Skeletal muscle satellite cell (primary cell): ENCODE measurements at regions not wholly inside any gene's neighbourhood (a gene's known extent, or its start where the extent isn't known, plus 50 kb on each side); places are given as distances from the start of the nearest gene placed in this dataset.

Experiments
- H3K27me3 ChIP-seq: 2 replicates; pipeline ENCODE4 v1.7.0; 2013; ENCODE audit warnings: low read length; ENCODE audit not compliant: control insufficient read depth, insufficient read depth
- H3K36me3 ChIP-seq: 2 replicates; pipeline ENCODE4 v1.7.0; 2013; ENCODE audit warnings: mild to moderate bottlenecking, control low read depth, low read length; ENCODE audit not compliant: insufficient read depth
- H3K4me1 ChIP-seq: 2 replicates; pipeline ENCODE4 v1.7.0; 2013; ENCODE audit warnings: low read length; ENCODE audit not compliant: control insufficient read depth, insufficient read depth
- H3K4me2 ChIP-seq: 2 replicates; pipeline ENCODE4 v1.7.0; 2013; ENCODE audit warnings: mild to moderate bottlenecking, low read length
- H3K4me3 ChIP-seq: 2 replicates; pipeline ENCODE4 v1.7.0; 2013; ENCODE audit warnings: low read length
- H3K9ac ChIP-seq: 2 replicates; pipeline ENCODE4 v1.7.0; 2013; ENCODE audit warnings: mild to moderate bottlenecking, low read depth, low read length, moderate library complexity
- H3K9me3 ChIP-seq: replicated peaks from 2 replicates; pipeline ENCODE4 v1.7.0; 2013; ENCODE audit warnings: mild to moderate bottlenecking, control low read depth, low read length

DNA sequence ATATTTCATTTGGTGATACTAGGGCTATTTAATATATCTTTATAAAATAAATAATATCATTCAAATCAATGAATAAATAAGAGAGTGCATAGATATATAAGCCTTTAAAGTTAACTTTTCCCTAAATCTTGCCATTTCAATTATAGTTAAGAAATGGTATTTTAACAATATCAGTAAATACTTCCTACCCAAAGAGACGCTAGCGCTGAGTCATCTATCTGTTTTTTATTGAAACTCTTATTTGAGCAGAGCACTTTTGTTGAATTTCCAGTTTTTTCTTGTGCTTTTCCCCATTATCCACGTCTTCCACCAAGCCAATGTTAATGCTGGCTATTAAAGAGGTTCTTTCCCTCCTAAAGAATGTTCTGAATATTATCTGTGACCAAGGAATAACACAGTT, 639.3 kb downstream of the DSC3 start:
- Histone ChIP-seq H3K9me3 (peaks cover 1% of the 10 kb centered on the region), H3K27me3 (no peaks in the 10 kb centered on the region), H3K4me3 (no peak overlapping the region), H3K4me2 (no peak overlapping the region), H3K9ac (no peak overlapping the region), H3K4me1 (no peaks in the 10 kb centered on the region), H3K36me3 (no peaks in the 10 kb centered on the region)

DNA sequence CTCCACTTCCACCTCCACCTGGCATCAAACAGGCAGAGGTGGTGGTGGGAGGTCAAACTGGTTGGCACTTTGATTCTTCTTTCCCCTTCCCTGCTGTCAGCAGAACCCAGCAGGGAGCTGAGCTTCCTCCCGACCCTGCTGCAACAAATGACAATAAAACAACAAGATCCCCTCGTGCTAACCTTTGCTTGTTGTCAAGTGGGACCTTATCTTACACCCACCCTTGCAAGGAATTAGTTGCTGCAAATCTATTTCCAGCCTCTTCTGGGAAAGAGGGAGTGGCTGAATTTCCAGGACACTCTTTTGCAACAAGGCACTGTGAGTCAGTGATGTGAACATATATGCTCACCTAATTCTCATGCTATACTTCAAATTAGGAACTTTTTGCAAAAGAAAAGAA, 655.1 kb downstream of the DSC3 start:
- Histone ChIP-seq H3K4me1 (no peaks in the 10 kb centered on the region), H3K4me2 (no peak overlapping the region), H3K9me3 (no peaks in the 10 kb centered on the region), H3K4me3 (no peak overlapping the region), H3K27me3 (no peaks in the 10 kb centered on the region), H3K36me3 (no peaks in the 10 kb centered on the region), H3K9ac (no peak overlapping the region)

DNA sequence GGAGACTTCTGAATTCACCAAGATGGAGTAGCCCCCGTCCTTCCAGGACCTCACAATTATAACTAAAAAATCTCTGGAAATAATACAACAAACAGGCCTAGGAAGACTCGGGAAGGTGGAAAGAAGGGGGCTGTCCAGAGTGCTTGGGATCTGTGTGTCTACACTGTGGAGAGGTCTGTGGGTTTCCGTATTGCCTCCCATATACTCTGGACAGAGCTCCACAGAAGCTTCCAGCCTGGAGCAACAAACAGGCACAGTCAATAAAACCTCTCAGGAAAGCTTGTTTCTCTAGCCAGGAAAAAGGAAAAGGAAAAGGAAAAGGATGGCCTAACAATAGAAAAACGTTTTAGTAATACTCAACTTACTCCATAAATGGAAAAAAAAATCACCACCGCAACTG, 655.9 kb downstream of the DSC3 start:
- Histone ChIP-seq H3K9ac (no peak overlapping the region), H3K36me3 (no peaks in the 10 kb centered on the region), H3K4me3 (no peak overlapping the region), H3K27me3 (no peaks in the 10 kb centered on the region), H3K4me1 (no peaks in the 10 kb centered on the region), H3K9me3 (no peaks in the 10 kb centered on the region), H3K4me2 (no peak overlapping the region)

DNA sequence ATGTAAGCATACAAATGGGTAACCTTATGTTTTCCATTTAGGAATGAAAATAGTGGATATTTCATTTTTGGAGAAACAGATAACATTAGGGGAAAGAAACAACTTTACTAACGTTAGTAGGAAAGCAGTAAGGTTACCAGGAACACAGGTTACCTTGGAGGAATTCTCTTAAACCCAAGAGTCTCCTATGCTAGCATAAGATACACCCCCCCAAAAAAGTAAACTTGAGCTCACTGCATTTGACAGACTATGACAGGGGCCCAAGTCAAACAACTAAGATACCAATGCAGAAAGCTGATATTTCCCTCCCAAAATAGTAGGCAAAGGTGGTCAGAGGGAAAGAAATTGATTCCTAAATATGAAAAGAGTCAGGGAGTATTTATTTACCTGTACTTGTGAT, 656.9 kb downstream of the DSC3 start:
- Histone ChIP-seq H3K4me2 (no peak overlapping the region), H3K9ac (no peak overlapping the region), H3K9me3 (no peaks in the 10 kb centered on the region), H3K27me3 (no peaks in the 10 kb centered on the region), H3K36me3 (no peaks in the 10 kb centered on the region), H3K4me3 (no peak overlapping the region), H3K4me1 (no peaks in the 10 kb centered on the region)

DNA sequence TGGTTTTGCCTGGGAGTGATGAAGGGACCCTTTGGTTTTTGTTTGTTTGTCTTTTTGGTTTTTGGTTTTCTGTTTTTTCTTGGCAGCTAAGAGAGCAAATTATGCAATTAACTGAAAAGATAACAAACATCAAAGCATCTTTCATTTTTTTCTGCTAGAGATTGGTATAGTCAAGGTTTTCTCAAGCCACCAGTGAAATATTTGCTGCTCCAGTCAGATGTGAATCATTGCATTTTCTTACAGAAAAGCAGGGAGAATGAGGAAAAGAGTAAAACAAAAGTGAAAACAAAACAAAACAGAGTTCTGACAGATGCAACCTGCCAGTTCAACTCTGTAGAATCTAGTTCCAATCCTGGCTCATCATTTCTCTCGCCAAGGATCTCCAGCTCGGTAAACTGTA, 660.7 kb downstream of the DSC3 start:
- H3K27me3 ChIP-seq, result no peaks in the 10 kb centered on the region
- no peaks in the 10 kb centered on the region for H3K36me3 ChIP-seq
- H3K4me2 ChIP-seq, result no peak overlapping the region
- no peaks in the 10 kb centered on the region for H3K9me3 ChIP-seq
- no peak overlapping the region for H3K4me3 ChIP-seq
- no peaks in the 10 kb centered on the region for H3K4me1 ChIP-seq
- H3K9ac ChIP-seq, result no peak overlapping the region

DNA sequence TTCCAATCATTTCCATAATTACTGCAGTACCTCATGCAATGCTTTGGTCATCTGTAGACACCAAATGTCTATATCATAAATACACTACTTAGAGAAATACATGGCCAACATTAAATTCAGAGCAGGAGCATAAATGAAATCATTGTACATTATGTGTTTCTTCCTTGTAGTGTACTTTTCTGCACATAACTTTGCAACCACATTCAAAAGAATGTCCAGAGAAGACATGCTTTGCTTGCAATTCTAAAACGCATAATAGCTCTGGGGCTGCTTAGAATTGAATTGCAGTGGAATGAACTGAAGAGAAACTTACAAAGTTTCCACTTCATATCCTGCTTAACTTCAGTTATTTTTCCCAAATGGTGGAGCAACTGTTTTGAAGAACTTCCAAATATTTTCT, 664.4 kb downstream of the DSC3 start:
- no peak overlapping the region for H3K9ac ChIP-seq
- H3K9me3 ChIP-seq, result no peaks in the 10 kb centered on the region
- no peak overlapping the region for H3K4me2 ChIP-seq
- no peaks in the 10 kb centered on the region for H3K36me3 ChIP-seq
- no peaks in the 10 kb centered on the region for H3K4me1 ChIP-seq
- H3K27me3 ChIP-seq, result no peaks in the 10 kb centered on the region
- no peak overlapping the region for H3K4me3 ChIP-seq

DNA sequence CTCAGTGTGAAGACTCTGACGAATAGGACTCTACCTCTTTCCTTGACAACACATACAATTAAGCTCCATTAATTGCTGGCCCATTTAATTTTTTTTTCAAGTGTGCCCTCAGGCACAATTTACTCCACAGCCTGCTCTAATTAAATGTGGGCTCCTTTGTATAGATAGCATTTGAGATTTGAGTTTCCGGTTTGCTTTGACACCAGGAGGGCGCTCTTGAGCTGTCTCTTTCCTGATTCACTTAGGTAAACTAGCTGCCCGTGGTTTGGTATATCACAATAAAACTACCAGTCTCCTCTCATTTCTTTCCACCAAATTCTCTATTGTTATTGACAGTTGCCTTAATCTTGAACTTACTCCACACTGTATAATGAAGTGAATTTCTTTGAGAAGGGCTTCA, 666.0 kb downstream of the DSC3 start:
- H3K4me1 ChIP-seq, result no peaks in the 10 kb centered on the region

DNA sequence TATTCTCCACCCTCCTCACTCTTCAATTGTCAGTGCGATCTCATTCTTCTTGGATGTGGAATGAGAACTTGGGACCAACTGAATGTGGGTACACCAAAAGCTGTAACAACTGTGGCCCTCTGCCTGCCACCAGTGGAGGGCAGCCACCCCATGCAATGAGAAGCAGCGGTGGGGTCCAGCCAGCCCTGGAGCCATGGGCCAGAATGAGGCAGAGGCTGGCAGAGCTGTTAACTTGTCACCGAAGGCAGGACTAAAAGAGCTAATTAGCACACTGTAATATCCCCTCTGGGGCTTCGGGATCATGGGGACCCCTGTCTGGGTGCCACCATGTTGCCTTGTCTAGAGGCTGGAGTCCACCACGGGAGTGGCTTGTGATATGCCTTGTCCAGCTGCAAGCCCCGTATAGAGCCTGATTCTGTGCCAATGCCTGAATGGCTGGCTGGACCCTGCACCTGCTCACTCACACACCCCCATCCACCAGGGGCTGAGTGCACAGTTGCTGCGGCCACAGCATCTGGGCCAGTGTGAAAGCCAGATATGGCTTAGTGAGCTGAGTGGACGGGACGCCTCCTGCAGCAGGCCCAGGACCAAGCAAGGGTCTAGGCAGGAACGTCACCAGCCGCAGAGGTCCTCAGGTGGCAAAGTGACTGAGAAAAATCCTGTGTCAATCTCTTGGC, 680.5 kb downstream of the DSC3 start:
- H3K4me1 ChIP-seq, result no peaks in the 10 kb centered on the region
- no peak overlapping the region for H3K4me2 ChIP-seq
- no peaks in the 10 kb centered on the region for H3K36me3 ChIP-seq
- no peak overlapping the region for H3K4me3 ChIP-seq
- H3K27me3 ChIP-seq, result no peaks in the 10 kb centered on the region
- no peak overlapping the region for H3K9ac ChIP-seq
- no peaks in the 10 kb centered on the region for H3K9me3 ChIP-seq

More for the DNA sequence above, 666.0 kb downstream of the DSC3 start:
- H3K4me2 ChIP-seq, result no peak overlapping the region
- no peak overlapping the region for H3K9ac ChIP-seq
- H3K9me3 ChIP-seq, result no peaks in the 10 kb centered on the region
- H3K36me3 ChIP-seq, result no peaks in the 10 kb centered on the region
- no peaks in the 10 kb centered on the region for H3K27me3 ChIP-seq
- H3K4me3 ChIP-seq, result no peak overlapping the region

DNA sequence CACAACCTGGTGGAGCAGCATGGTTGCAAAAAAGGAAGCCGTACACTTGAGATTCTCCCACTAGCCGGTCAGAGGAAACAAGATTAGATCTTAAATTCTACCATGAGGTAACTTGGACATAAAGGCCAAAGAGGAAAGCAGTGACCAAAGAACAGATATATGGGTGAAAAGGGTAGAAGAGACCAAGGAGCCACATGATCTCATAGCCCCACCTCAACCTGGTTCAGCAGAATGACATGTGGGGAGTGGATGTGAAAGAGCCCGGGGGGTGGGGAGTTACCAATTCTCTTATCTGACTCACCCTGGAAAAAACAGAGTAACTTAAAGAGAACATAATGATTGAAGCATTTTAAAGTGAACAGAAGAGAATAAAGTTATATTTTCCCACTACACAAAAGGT, 683.0 kb downstream of the DSC3 start:
- Histone ChIP-seq H3K27me3 (no peaks in the 10 kb centered on the region), H3K36me3 (no peaks in the 10 kb centered on the region), H3K4me2 (no peak overlapping the region), H3K4me1 (no peaks in the 10 kb centered on the region), H3K9me3 (no peaks in the 10 kb centered on the region), H3K9ac (no peak overlapping the region), H3K4me3 (no peak overlapping the region)

DNA sequence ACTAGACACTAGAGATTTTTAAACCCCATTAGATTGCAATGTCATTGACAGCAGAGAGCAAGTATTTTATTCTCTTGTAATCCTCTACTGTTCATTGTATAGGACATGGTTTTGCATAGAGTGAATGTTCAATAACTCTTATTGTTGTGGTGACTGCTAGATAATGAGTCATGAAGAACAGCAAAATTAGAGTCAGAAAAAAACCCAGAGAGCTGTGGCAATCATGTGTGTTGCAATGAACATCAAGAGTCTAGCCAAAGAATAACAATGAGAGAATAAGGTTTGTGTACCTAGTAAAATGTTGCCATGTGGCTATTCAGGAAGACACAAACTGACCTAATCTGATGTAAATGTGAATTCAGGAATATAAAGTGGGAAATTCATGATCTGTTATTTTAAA, 684.0 kb downstream of the DSC3 start:
- H3K4me3 ChIP-seq, result no peak overlapping the region
- H3K9me3 ChIP-seq, result peaks cover 3% of the 10 kb centered on the region
- no peak overlapping the region for H3K4me2 ChIP-seq
- H3K4me1 ChIP-seq, result no peaks in the 10 kb centered on the region
- H3K27me3 ChIP-seq, result no peaks in the 10 kb centered on the region
- H3K36me3 ChIP-seq, result no peaks in the 10 kb centered on the region
- no peak overlapping the region for H3K9ac ChIP-seq

DNA sequence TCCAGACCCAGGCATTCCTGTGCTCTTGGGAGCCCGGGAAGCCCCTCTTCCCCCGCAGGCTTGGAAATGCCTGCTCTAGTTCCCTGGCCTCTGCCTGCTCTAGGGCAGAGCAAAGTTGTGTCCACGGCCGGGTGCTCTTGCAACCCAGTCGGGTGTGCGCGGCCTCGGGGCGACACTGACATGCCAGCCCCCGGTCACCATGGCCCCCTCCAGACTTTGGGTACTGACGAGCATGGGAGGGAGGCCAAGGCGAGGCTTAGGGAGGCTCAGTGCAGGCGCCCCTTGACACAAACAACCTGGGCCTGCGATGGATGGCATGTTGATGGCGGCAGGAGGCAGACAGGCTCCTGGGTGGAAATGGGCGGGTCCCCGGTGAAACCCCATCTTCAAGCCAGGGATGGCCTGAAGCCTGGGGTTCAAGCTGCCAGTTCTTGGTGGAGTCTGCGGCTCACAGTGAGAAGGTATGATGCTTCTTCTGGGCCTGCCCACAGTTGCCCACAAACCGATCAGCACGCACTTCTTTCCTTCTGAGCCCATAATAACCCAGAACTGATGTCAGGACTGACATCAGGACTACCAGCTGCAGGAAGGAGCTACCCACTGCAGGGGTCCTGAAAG, 689.9 kb downstream of the DSC3 start:
- no peaks in the 10 kb centered on the region for H3K4me1 ChIP-seq
- H3K4me2 ChIP-seq, result no peak overlapping the region
- no peaks in the 10 kb centered on the region for H3K36me3 ChIP-seq
- no peaks in the 10 kb centered on the region for H3K27me3 ChIP-seq
- H3K9ac ChIP-seq, result no peak overlapping the region
- peaks cover 6% of the 10 kb centered on the region for H3K9me3 ChIP-seq
- H3K4me3 ChIP-seq, result no peak overlapping the region

DNA sequence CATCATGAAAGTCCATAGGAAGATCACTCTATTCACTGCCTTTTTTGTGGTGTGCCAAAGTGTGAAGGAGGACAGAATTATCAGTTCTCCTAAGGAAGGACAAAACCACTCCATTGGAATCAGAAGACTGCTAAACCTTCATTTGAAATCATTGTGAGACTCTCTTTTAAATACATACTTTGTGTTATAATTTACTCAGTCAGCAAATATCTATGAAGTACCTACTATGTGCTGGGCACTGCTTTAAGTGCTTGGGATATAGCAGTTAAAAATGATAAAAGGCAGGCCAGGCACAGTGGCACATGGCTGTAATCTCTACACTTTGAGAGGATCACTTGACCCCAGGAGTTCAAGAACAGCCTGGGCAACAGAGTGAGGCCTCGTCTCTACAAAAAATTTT, 692.3 kb downstream of the DSC3 start:
- Histone ChIP-seq H3K4me2 (no peak overlapping the region), H3K4me3 (no peak overlapping the region), H3K27me3 (no peaks in the 10 kb centered on the region), H3K9ac (no peak overlapping the region), H3K9me3 (peaks cover 6% of the 10 kb centered on the region), H3K4me1 (no peaks in the 10 kb centered on the region), H3K36me3 (no peaks in the 10 kb centered on the region)
